ENCODE measurements at regions not wholly inside any gene's neighbourhood (a gene's known extent, or its start where the extent isn't known, plus 50 kb on each side); places are given as distances from the start of the nearest gene placed in this dataset.

DNA sequence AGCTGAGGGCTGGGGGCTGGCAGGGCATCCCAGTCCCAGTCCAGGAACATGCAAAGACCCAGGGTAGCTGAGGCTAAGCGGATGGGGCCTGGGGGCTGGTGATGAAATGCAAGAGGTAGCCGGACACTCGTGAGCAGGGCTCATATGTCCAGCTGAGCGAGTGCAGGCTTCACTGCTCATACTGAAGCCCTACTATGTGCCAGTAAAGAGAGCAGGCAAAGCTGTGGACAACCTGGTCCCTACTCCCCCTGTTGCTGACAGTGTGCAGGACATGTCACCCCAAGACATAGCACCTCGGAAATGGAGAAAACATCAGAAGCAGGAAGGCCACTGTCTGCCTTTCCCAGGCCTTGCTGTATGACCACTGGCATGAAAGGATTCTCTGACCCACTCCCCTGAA lies 122.4 kb upstream of the STX18 start:
- TF ChIP-seq SUZ12 (IDR thresholded peaks at IDR 0.05; ENCODE audit: extremely low read depth, insufficient read depth, insufficient read length) (no peak), YY1 (IDR thresholded peaks at IDR 0.05; ENCODE audit: insufficient read depth, insufficient read length) (no peak), ZNF274 (IDR thresholded peaks at IDR 0.05; ENCODE audit: low read depth, low read length) (no peak)
